ENCODE measurements at regions not wholly inside any gene's neighbourhood (a gene's known extent, or its start where the extent isn't known, plus 50 kb on each side); places are given as distances from the start of the nearest gene placed in this dataset.
A peak's percentile ranks its signal among the peaks of the same experiment; 100 is the strongest.

- no peak overlapping the region for H3K4me3 ChIP-seq (ENCODE audit: low read depth, low read length)
- DNase-seq (ENCODE audit: low read depth) = no peak
- no peak for TF ChIP-seq CTCF (IDR thresholded peaks at IDR 0.05; ENCODE audit: insufficient read depth, low read depth, low read length)
These were observed 117.4 kb upstream of the MAGI2 start for GRCh38 chr7:79570903-79571302.

DNA sequence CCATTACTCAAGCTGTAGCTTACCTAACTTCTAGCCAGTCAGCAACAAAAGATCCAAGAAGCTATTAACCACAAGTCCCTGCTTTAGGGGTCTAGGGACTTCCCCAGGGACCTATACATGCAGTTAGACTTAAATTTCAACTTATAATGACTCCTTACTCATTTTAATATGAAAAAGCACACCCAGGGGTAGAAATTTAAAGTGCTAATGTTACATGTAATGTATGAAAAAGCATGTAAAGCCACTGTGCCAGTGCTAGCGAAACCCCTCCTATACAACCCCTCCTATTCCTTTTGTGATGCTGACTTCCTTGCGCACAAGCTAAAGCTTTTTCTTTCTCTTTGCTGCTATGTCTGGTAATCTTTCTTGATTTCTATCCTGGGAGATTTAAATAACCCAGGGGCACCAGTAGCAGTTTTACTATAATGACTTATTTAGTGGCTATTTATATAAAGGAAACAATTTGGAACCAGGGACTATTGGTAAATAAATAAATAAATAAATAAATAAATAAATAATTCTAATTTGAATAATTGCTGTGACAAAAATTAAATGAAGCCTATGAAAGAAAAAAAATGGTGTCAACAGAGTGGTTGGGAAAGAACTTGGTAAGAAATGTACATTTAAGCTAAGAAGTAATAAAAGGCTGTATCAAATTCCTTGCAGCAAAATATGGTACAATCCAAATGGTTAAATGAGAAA lies 110.5 kb upstream of the MAGI2 start:
- no peak for TF ChIP-seq CTCF (IDR thresholded peaks at IDR 0.05; ENCODE audit: insufficient read depth, low read depth, low read length)
- no peak overlapping the region for H3K4me3 ChIP-seq (ENCODE audit: low read depth, low read length)
- no peak for DNase-seq (ENCODE audit: low read depth)

- DNase-seq (ENCODE audit: low read depth) = no peak
These were observed 102.1 kb upstream of the MAGI2 start for GRCh38 chr7:79555571-79555970.

GRCh38 chr7:79553811-79554555 lies 100.5 kb upstream of the MAGI2 start:
- DNase-seq (ENCODE audit: low read depth) = peak; percentile 56
- no peak for TF ChIP-seq CTCF (IDR thresholded peaks at IDR 0.05; ENCODE audit: insufficient read depth, low read depth, low read length)
- no peak overlapping the region for H3K4me3 ChIP-seq (ENCODE audit: low read depth, low read length)

More at GRCh38 chr7:79555571-79555970, 102.1 kb upstream of the MAGI2 start:
- no peak overlapping the region for H3K4me3 ChIP-seq (ENCODE audit: low read depth, low read length)
- no peak for TF ChIP-seq CTCF (IDR thresholded peaks at IDR 0.05; ENCODE audit: insufficient read depth, low read depth, low read length)

DNA sequence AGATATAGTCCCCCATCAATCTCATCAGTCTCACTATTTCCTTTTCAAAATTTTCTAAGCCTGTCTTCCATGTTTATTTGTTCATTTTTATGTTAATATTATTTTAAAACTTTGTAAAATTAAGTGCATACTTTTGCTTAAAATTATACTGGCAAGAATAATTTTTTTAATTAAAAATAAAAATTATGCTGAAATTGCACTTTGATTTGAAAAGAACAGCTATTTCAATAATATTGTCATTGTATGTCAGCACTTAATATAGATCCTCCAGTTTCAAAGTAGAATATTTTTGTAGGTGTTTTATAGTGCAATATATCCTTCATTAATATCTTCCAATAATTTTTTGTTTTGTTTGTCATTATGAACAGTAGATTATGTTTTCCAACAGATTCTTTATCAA lies 99.0 kb upstream of the MAGI2 start:
- H3K4me3 ChIP-seq (ENCODE audit: low read depth, low read length) = no peak overlapping the region
- no peak for DNase-seq (ENCODE audit: low read depth)
- no peak for TF ChIP-seq CTCF (IDR thresholded peaks at IDR 0.05; ENCODE audit: insufficient read depth, low read depth, low read length)

DNA sequence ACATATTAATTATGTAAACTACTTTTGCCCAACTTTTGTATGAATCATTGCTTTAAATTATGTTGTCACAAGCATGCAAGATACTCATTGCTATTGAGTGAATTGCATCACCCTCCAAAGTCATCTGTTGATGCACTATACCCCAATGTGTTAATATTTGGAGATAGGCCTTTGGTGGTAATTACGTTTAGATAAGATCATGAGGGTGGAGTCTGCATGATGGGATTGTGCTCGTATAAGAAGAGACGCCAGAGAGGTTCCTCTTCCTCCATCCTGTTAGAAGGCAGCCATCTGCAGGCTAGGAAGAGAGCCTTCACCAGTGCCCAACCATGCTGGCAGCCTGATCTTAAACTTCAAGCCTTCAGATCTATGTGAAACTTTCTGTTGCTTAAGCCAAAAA lies 95.3 kb upstream of the MAGI2 start:
- TF ChIP-seq CTCF (IDR thresholded peaks at IDR 0.05; ENCODE audit: insufficient read depth, low read depth, low read length) = no peak
- DNase-seq (ENCODE audit: low read depth) = peak; percentile 12
- H3K4me3 ChIP-seq (ENCODE audit: low read depth, low read length) = no peak overlapping the region
